ENCODE measurements at regions not wholly inside any gene's neighbourhood (a gene's known extent, or its start where the extent isn't known, plus 50 kb on each side); places are given as distances from the start of the nearest gene placed in this dataset.

DNA sequence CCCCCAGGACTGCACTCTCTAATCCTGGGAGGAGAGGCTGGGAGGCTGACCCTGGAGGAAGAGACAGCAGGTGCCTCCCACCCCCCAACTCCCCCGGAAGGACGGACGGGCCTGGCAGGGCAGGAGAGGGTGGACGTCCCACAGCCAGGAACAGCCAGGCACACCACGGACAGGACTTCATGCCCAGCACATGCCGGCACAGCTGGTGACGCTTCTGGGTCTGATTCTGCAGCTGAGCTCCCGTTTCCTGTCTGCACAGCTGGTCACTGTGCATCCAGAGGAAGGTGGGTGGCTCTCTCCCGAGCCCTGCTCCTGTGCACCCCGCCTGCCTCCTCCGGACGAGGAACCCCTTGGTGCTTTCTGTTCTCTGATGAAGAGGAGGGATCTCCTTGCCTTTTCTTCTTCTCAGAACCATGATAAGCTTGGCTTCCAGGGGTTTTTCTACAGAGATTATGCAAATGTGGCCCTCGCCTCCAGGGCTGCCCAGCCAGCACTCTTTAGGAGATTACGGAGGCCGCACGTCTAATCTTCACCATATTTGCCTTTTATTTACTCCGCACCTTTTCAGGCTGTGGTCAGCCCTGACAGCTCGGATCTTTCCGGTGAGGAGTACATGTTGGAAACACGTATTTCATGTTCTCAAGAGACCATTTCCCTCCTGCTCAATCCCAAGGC, 1295.8 kb downstream of the BRD1 start (continued):
- TF ChIP-seq, protein P1, sequence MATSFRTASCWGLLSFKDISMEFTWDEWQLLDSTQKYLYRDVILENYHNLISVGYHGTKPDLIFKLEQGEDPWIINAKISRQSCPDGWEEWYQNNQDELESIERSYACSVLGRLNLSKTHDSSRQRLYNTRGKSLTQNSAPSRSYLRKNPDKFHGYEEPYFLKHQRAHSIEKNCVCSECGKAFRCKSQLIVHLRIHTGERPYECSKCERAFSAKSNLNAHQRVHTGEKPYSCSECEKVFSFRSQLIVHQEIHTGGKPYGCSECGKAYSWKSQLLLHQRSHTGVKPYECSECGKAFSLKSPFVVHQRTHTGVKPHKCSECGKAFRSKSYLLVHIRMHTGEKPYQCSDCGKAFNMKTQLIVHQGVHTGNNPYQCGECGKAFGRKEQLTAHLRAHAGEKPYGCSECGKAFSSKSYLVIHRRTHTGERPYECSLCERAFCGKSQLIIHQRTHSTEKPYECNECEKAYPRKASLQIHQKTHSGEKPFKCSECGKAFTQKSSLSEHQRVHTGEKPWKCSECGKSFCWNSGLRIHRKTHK (tag by site-specific recombination; IDR thresholded peaks at IDR 0.05) = no peak
- no peak for TF ChIP-seq ZNF350 (tag by site-specific recombination; IDR thresholded peaks at IDR 0.05)

DNA sequence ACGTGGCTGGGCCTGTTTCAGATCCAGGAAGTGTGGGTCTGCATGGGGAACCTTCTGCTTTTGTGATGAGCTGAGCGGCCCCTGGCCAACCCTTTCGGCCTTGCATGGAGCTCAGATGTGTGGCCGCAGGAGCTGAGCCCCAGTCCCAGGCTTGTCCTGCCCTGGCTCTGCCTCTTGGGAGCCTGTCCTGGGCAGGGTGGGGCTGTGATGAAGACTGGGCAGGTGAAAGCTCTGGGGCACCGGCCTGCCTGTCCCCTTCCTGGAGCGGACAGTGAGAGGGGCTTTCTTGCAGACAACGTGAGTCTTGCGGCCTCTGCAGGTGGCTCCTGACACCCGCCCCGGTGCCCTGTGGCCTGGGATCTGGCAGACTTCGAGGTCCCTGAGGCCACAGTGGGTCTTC, 1296.6 kb downstream of the BRD1 start:
- H3K27ac ChIP-seq (ENCODE audit: extremely low read depth, low read depth, low read length) = no peak overlapping the region
- H3K36me3 ChIP-seq (ENCODE audit: control insufficient read depth in 2 of 2, insufficient read depth in 1 of 2, low read length in 2 of 2) = no peaks in the 10 kb centered on the region
- no peaks in the 10 kb centered on the region for H3K4me1 ChIP-seq (ENCODE audit: control insufficient read depth, insufficient read depth, low read length)
- ChIA-PET POLR2A (no interaction called here), CTCF (interaction anchor here (0.6 kb wide), 1 partner anchor 20 kb away, joined by 5 read pairs; no protein-coding TSS in a partner anchor)
- no peaks in the 10 kb centered on the region for H3K9me3 ChIP-seq (ENCODE audit: control insufficient read depth, insufficient read depth, low read depth, low read length)
- no peak for TF ChIP-seq ZNF19 (tag by site-specific recombination; IDR thresholded peaks at IDR 0.05; ENCODE audit: low read depth)
- TF ChIP-seq, protein P2, sequence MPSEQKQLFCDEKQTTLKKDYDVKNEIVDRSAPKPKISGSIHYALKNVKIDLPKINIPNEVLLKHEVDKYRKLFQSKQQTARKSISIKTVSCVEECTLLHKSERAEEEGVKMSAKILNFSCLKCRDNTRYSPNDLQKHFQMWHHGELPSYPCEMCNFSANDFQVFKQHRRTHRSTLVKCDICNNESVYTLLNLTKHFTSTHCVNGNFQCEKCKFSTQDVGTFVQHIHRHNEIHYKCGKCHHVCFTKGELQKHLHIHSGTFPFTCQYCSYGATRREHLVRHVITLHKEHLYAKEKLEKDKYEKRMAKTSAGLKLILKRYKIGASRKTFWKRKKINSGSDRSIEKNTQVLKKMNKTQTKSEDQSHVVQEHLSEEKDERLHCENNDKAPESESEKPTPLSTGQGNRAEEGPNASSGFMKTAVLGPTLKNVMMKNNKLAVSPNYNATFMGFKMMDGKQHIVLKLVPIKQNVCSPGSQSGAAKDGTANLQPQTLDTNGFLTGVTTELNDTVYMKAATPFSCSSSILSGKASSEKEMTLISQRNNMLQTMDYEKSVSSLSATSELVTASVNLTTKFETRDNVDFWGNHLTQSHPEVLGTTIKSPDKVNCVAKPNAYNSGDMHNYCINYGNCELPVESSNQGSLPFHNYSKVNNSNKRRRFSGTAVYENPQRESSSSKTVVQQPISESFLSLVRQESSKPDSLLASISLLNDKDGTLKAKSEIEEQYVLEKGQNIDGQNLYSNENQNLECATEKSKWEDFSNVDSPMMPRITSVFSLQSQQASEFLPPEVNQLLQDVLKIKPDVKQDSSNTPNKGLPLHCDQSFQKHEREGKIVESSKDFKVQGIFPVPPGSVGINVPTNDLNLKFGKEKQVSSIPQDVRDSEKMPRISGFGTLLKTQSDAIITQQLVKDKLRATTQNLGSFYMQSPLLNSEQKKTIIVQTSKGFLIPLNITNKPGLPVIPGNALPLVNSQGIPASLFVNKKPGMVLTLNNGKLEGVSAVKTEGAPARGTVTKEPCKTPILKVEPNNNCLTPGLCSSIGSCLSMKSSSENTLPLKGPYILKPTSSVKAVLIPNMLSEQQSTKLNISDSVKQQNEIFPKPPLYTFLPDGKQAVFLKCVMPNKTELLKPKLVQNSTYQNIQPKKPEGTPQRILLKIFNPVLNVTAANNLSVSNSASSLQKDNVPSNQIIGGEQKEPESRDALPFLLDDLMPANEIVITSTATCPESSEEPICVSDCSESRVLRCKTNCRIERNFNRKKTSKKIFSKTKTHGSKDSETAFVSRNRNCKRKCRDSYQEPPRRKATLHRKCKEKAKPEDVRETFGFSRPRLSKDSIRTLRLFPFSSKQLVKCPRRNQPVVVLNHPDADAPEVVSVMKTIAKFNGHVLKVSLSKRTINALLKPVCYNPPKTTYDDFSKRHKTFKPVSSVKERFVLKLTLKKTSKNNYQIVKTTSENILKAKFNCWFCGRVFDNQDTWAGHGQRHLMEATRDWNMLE (tag by site-specific recombination; conservative IDR thresholded peaks at IDR 0.05; ENCODE audit: low read depth) = no peak
- TF ChIP-seq, protein P3, sequence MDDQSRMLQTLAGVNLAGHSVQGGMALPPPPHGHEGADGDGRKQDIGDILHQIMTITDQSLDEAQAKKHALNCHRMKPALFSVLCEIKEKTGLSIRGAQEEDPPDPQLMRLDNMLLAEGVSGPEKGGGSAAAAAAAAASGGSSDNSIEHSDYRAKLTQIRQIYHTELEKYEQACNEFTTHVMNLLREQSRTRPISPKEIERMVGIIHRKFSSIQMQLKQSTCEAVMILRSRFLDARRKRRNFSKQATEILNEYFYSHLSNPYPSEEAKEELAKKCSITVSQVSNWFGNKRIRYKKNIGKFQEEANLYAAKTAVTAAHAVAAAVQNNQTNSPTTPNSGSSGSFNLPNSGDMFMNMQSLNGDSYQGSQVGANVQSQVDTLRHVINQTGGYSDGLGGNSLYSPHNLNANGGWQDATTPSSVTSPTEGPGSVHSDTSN (CRISPR knock-in tag; IDR thresholded peaks at IDR 0.05) = no peak
- TF ChIP-seq KLF10 (tag by site-specific recombination; IDR thresholded peaks at IDR 0.05) = no peak
- TF ChIP-seq ZNF169 (tag by site-specific recombination; IDR thresholded peaks at IDR 0.05) = no peak
- H3K4me3 ChIP-seq (ENCODE audit: low read depth, low read length) = no peak overlapping the region

DNA sequence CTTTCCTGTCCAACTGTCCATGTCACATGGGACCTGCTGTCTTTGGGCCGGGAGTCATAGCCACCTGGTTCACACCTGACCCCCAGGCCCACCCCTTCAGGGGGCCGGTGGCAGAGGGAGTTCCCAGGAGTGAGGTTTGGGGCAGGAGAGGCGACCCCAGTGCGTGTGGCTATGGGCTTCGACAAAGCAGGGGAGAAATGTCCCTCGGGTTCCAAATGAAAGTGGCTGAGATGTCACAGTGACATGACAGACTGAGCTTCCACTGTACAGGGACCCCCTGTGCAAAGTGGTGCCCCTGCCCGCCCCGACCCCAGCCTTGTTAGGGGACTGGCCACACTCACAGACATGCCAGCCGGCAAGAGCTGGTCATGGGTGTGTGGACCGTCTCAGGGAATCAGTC, 1297.0 kb downstream of the BRD1 start:
- no peak for TF ChIP-seq SP2 (tag by site-specific recombination; IDR thresholded peaks at IDR 0.05)
- TF ChIP-seq OVOL3 (tag by site-specific recombination; IDR thresholded peaks at IDR 0.05) = no peak
- no peak for TF ChIP-seq ZNF701 (tag by site-specific recombination; IDR thresholded peaks at IDR 0.05)
- no peak for TF ChIP-seq MZF1 (tag by site-specific recombination; IDR thresholded peaks at IDR 0.05; ENCODE audit: borderline replicate concordance)
- TF ChIP-seq ZNF747 (tag by site-specific recombination; IDR thresholded peaks at IDR 0.05) = no peak
- CTCF ChIA-PET = no interaction called here

More for the DNA sequence above, 1297.0 kb downstream of the BRD1 start:
- no peaks in the 10 kb centered on the region for H3K36me3 ChIP-seq (ENCODE audit: control insufficient read depth in 2 of 2, insufficient read depth in 1 of 2, low read length in 2 of 2)
- H3K27ac ChIP-seq (ENCODE audit: extremely low read depth, low read depth, low read length) = no peak overlapping the region
- H3K9me3 ChIP-seq (ENCODE audit: control insufficient read depth, insufficient read depth, low read depth, low read length) = no peaks in the 10 kb centered on the region
- H3K4me3 ChIP-seq (ENCODE audit: low read depth, low read length) = no peak overlapping the region
- POLR2A ChIA-PET = no interaction called here
- no peaks in the 10 kb centered on the region for H3K4me1 ChIP-seq (ENCODE audit: control insufficient read depth, insufficient read depth, low read length)
